HCT116 (cell line): ENCODE measurements at regions not wholly inside any gene's neighbourhood (a gene's known extent, or its start where the extent isn't known, plus 50 kb on each side); places are given as distances from the start of the nearest gene placed in this dataset.

Source experiments
- ATAC-seq: fragments of 200-7000 bp; cut with Tn5 transposase; 2 replicates; pipeline ENCODE4 v1.9.1; 2020; ENCODE audit warnings: mild to moderate bottlenecking, moderate library complexity
- BruUV-seq: library from RNA; stranded (reverse); fragments of 400-500 nt; replicated peaks from 2 replicates; lab custom pipeline; 2021; lab: Mats Ljungman, UMichigan
- CTCF ChIA-PET: fragments of 300-600 bp; sonication (Branson Sonifier 250); formaldehyde crosslinking; loops from one replicate; lab custom pipeline; 2021; ENCODE audit warnings: antibody characterized with exemption; lab: Charles Lee
- POLR2A ChIA-PET: fragments of 300-600, 350-600 bp; sonication (Branson Sonifier 250); formaldehyde crosslinking; loops from one replicate; lab custom pipeline; 2021; ENCODE audit warnings: antibody characterized with exemption; lab: Charles Lee
- RAD21 ChIA-PET, 2 experiments: fragments of 300-600 bp; sonication (Branson Sonifier 250); formaldehyde crosslinking; loops; one replicate each; lab custom pipeline; 2023; ENCODE audit warnings: low total read pairs in 2 of 2; ENCODE audit not compliant: uncharacterized antibody in 2 of 2, unreplicated experiment in 2 of 2, low non-redundant PET in 1 of 2; lab: Charles Lee
- DNase-seq: peaks from one replicate; pipeline ENCODE4 v3.0.0-alpha.2; 2010; ENCODE audit warnings: low read depth, low spot score
- H2AFZ ChIP-seq: fragments of 200-600 bp; shearing (Covaris generic), sonication (generic); 2 replicates; pipeline ENCODE4 v1.6.1; 2017; ENCODE audit warnings: low read depth, mixed run types, mixed read lengths, antibody characterized with exemption, low read length; ENCODE audit not compliant: poor library complexity, severe bottlenecking
- H3K27ac ChIP-seq: 2 replicates; pipeline ENCODE4 v1.5.1; 2012; ENCODE audit warnings: low read depth, low read length
- H3K27me3 ChIP-seq: fragments of 200-600 bp; sonication (generic); 2 replicates; pipeline ENCODE4 v1.6.1; 2016; ENCODE audit warnings: mixed run types, low read length, mixed read lengths; ENCODE audit not compliant: insufficient read depth
- H3K36me3 ChIP-seq, 2 experiments: fragments of 200-500 bp in 1 of 2; fragments of 200-600 bp in 1 of 2; sonication (Bioruptor generic) in 1 of 2; sonication (generic) in 1 of 2; 2 replicates each; pipeline versions ENCODE4 v1.5.1 to v1.6.1; 2014 to 2016; ENCODE audit warnings: low read length in 2 of 2, inconsistent platforms in 1 of 2, mixed read lengths in 1 of 2, mixed run types in 1 of 2; ENCODE audit not compliant: insufficient read depth in 2 of 2, control insufficient read depth in 1 of 2
- H3K4me1 ChIP-seq, 2 experiments: fragments of 200-600 bp in 1 of 2; sonication (generic) in 1 of 2; 2 replicates each; pipeline versions ENCODE4 v1.5.1 to v1.6.1; 2012 to 2017; ENCODE audit warnings: low read length in 2 of 2, inconsistent platforms in 1 of 2, mild to moderate bottlenecking in 1 of 2, mixed read lengths in 1 of 2, mixed run types in 1 of 2, moderate library complexity in 1 of 2; ENCODE audit not compliant: insufficient read depth in 2 of 2, control insufficient read depth in 1 of 2
- H3K4me2 ChIP-seq: fragments of 200-600 bp; sonication (generic); 2 replicates; pipeline ENCODE4 v1.6.1; 2017; ENCODE audit warnings: mixed run types, low read length, mixed read lengths
- H3K4me3 ChIP-seq, 2 experiments: fragments of 200-600 bp in 1 of 2; sonication (generic) in 1 of 2; replicated peaks in 1 of 2; 2 replicates each; pipeline ENCODE4 v1.5.1; 2011 to 2016; ENCODE audit warnings: low read length in 2 of 2, control low read depth in 1 of 2, low read depth in 1 of 2, mild to moderate bottlenecking in 1 of 2, mixed read lengths in 1 of 2, mixed run types in 1 of 2
- H3K79me2 ChIP-seq: fragments of 200-600 bp; sonication (generic); 2 replicates; pipeline ENCODE4 v1.6.1; 2017; ENCODE audit warnings: mild to moderate bottlenecking, mixed run types, low read length, moderate library complexity, mixed read lengths; ENCODE audit not compliant: insufficient read depth
- H3K9ac ChIP-seq: fragments of 200-600 bp; sonication (generic); 2 replicates; pipeline ENCODE4 v1.6.1; 2016; ENCODE audit warnings: low read length, mixed read lengths
- H3K9me2 ChIP-seq: fragments of 200-600 bp; sonication (generic), shearing (Covaris generic); 2 replicates; pipeline ENCODE4 v1.6.1; 2017; ENCODE audit warnings: mixed run types, mild to moderate bottlenecking, moderate library complexity; ENCODE audit not compliant: insufficient read depth
- H3K9me3 ChIP-seq, 2 experiments: fragments of 200-500 bp in 1 of 2; fragments of 200-600 bp in 1 of 2; sonication (Bioruptor generic) in 1 of 2; sonication (generic) in 1 of 2; 2 replicates each; pipeline ENCODE4 v1.6.1; 2014 to 2017; ENCODE audit warnings: low read length in 2 of 2, mixed read lengths in 2 of 2, inconsistent platforms in 1 of 2, low read depth in 1 of 2, mild to moderate bottlenecking in 1 of 2, mixed run types in 1 of 2, moderate library complexity in 1 of 2; ENCODE audit not compliant: control insufficient read depth in 1 of 2, insufficient read depth in 1 of 2
- H4K20me1 ChIP-seq: fragments of 200-600 bp; sonication (generic), shearing (Covaris generic); 2 replicates; pipeline ENCODE4 v1.6.1; 2017; ENCODE audit warnings: mixed run types, mild to moderate bottlenecking, moderate library complexity; ENCODE audit not compliant: insufficient read depth
- ATF3 ChIP-seq: IDR thresholded peaks from 2 replicates; pipeline ENCODE4 v1.6.1; 2012
- CEBPB ChIP-seq: IDR thresholded peaks from 2 replicates; pipeline ENCODE4 v1.6.1; 2012; ENCODE audit warnings: low read depth
- CTCF ChIP-seq, 3 experiments: fragments of 200-600 bp in 1 of 3; sonication (generic) in 1 of 3; IDR thresholded peaks in 2 of 3; conservative IDR thresholded peaks in 1 of 3; 2 replicates each; pipeline ENCODE4 v1.5.1; 2012 to 2017; ENCODE audit warnings: low read depth in 2 of 3, low read length in 2 of 3, antibody characterized with exemption in 1 of 3, borderline replicate concordance in 1 of 3, control low read depth in 1 of 3, mild to moderate bottlenecking in 1 of 3, mixed read lengths in 1 of 3, mixed run types in 1 of 3, moderate library complexity in 1 of 3; ENCODE audit not compliant: insufficient read depth in 1 of 3
- ELF1 ChIP-seq: IDR thresholded peaks from 2 replicates; pipeline ENCODE4 v1.6.1; 2012; ENCODE audit warnings: low read depth, borderline replicate concordance
- EZH2 ChIP-seq: fragments of 200-600 bp; sonication (generic); IDR thresholded peaks from 2 replicates; pipeline ENCODE4 v1.6.1; 2017; ENCODE audit warnings: antibody characterized with exemption, mixed run types
- EZH2phosphoT487 ChIP-seq: fragments of 200-600 bp; IDR thresholded peaks from 2 replicates; pipeline ENCODE4 v1.6.1; 2018; ENCODE audit warnings: antibody characterized with exemption, borderline replicate concordance
- FOSL1 ChIP-seq: IDR thresholded peaks from 2 replicates; pipeline ENCODE4 v1.6.1; 2012; ENCODE audit warnings: low read depth
- MAX ChIP-seq: IDR thresholded peaks from 2 replicates; pipeline ENCODE4 v1.6.1; 2012
- POLR2A ChIP-seq: IDR thresholded peaks from 2 replicates; pipeline ENCODE4 v1.7.0; 2011; ENCODE audit warnings: borderline replicate concordance; ENCODE audit not compliant: insufficient read depth, insufficient read length; ENCODE audit errors: extremely low read depth
- POLR2AphosphoS5 ChIP-seq: IDR thresholded peaks from 2 replicates; pipeline ENCODE4 v1.6.1; 2011; ENCODE audit warnings: mild to moderate bottlenecking, low read depth, low read length, moderate library complexity
- RAD21 ChIP-seq: IDR thresholded peaks from 2 replicates; pipeline ENCODE4 v1.6.1; 2012; ENCODE audit warnings: low read depth, mild to moderate bottlenecking
- SIN3A ChIP-seq: IDR thresholded peaks from 2 replicates; pipeline ENCODE4 v1.6.1; 2012; ENCODE audit warnings: low read depth
- SP1 ChIP-seq: IDR thresholded peaks from 2 replicates; pipeline ENCODE4 v1.6.1; 2012; ENCODE audit warnings: low read depth
- TCF7L2 ChIP-seq: IDR thresholded peaks from 2 replicates; pipeline ENCODE4 v1.7.0; 2011; ENCODE audit warnings: borderline replicate concordance, inconsistent platforms; ENCODE audit not compliant: insufficient read depth, insufficient read length; ENCODE audit errors: extremely low read depth
- YY1 ChIP-seq: IDR thresholded peaks from 2 replicates; pipeline ENCODE4 v1.6.1; 2011; ENCODE audit warnings: low read length, low read depth, moderate library complexity, mild to moderate bottlenecking; ENCODE audit not compliant: insufficient replicate concordance; ENCODE audit errors: extremely low read depth
- ZNF274 ChIP-seq: fragments of 200-500 bp; sonication (Bioruptor generic); IDR thresholded peaks from 2 replicates; pipeline ENCODE4 v1.6.1; 2014; ENCODE audit warnings: mild to moderate bottlenecking, low read depth, low read length, inconsistent platforms
- intact Hi-C: fragments of 100-400 bp; cut with micrococcal nuclease; formaldehyde crosslinking; loops from 2 replicates; pipeline ENCODE4 v1.10.0; 2022

- H3K4me3 ChIP-seq: no peak overlapping the region
- H3K27me3 ChIP-seq: no peaks in the 10 kb centered on the region
- RAD21 ChIA-PET: no interaction called here
- peaks cover 4 to 12% of the 10 kb centered on the region in 2 experiments; a peak in 3 of 4 replicates for H3K4me1 ChIP-seq
- no peaks in the 10 kb centered on the region for H3K79me2 ChIP-seq
- no peak overlapping the region for H3K4me2 ChIP-seq
- BruUV-seq: no TSS peak
- TF ChIP-seq SIN3A: no peak
- TF ChIP-seq POLR2A: no peak
- TF ChIP-seq POLR2AphosphoS5: no peak
- no peak for TF ChIP-seq EZH2phosphoT487
- no peak for TF ChIP-seq ELF1
- no peak for TF ChIP-seq CTCF (IDR thresholded peaks at IDR 0.05 in 2 of 3, conservative IDR thresholded peaks at IDR 0.05 in 1 of 3; ENCODE audit: borderline replicate concordance in 1 of 3, insufficient read depth in 1 of 3, low read depth in 2 of 3, low read length in 2 of 3)
- TF ChIP-seq RAD21: no peak
- no peak for TF ChIP-seq ATF3
- TF ChIP-seq YY1: no peak
- TF ChIP-seq ZNF274: no peak
- no peak for TF ChIP-seq EZH2
- TF ChIP-seq MAX: no peak
- TF ChIP-seq SP1: no peak
- no peak for TF ChIP-seq CEBPB
- TF ChIP-seq FOSL1: no peak
- TF ChIP-seq TCF7L2: no peak
- TF ChIP-seq, all 23 proteins: peak for 0
- Histone ChIP-seq H2AFZ (no peak overlapping the region), H3K9ac (no peak overlapping the region), H3K9me3 (no peaks in the 10 kb centered on the region), H3K36me3 (no peaks in the 10 kb centered on the region), H3K27ac (no peak overlapping the region), H3K9me2 (no peaks in the 10 kb centered on the region), H4K20me1 (no peaks in the 10 kb centered on the region)
- no peak for ATAC-seq
- ChIA-PET CTCF (no interaction called here), POLR2A (no interaction called here)
- no peak for DNase-seq
- intact Hi-C loops: no loop called here
These were observed 57.8 kb upstream of the USP24 start for GRCh38 chr1:55272994-55273393.
